HCT116 (cell line): ENCODE measurements at regions not wholly inside any gene's neighbourhood (a gene's known extent, or its start where the extent isn't known, plus 50 kb on each side); places are given as distances from the start of the nearest gene placed in this dataset.

ENCODE experiments used
- ATAC-seq: fragments of 200-7000 bp; cut with Tn5 transposase; 2 replicates; pipeline ENCODE4 v1.9.1; 2020; ENCODE audit warnings: mild to moderate bottlenecking, moderate library complexity
- BruUV-seq: library from RNA; stranded (reverse); fragments of 400-500 nt; replicated peaks from 2 replicates; lab custom pipeline; 2021; lab: Mats Ljungman, UMichigan
- CTCF ChIA-PET: fragments of 300-600 bp; sonication (Branson Sonifier 250); formaldehyde crosslinking; loops from one replicate; lab custom pipeline; 2021; ENCODE audit warnings: antibody characterized with exemption; lab: Charles Lee
- POLR2A ChIA-PET: fragments of 300-600, 350-600 bp; sonication (Branson Sonifier 250); formaldehyde crosslinking; loops from one replicate; lab custom pipeline; 2021; ENCODE audit warnings: antibody characterized with exemption; lab: Charles Lee
- RAD21 ChIA-PET, 2 experiments: fragments of 300-600 bp; sonication (Branson Sonifier 250); formaldehyde crosslinking; loops; one replicate each; lab custom pipeline; 2023; ENCODE audit warnings: low total read pairs in 2 of 2; ENCODE audit not compliant: uncharacterized antibody in 2 of 2, unreplicated experiment in 2 of 2, low non-redundant PET in 1 of 2; lab: Charles Lee
- DNase-seq: peaks from one replicate; pipeline ENCODE4 v3.0.0-alpha.2; 2010; ENCODE audit warnings: low read depth, low spot score
- H2AFZ ChIP-seq: fragments of 200-600 bp; shearing (Covaris generic), sonication (generic); 2 replicates; pipeline ENCODE4 v1.6.1; 2017; ENCODE audit warnings: low read depth, mixed run types, mixed read lengths, antibody characterized with exemption, low read length; ENCODE audit not compliant: poor library complexity, severe bottlenecking
- H3K27ac ChIP-seq: 2 replicates; pipeline ENCODE4 v1.5.1; 2012; ENCODE audit warnings: low read depth, low read length
- H3K27me3 ChIP-seq: fragments of 200-600 bp; sonication (generic); 2 replicates; pipeline ENCODE4 v1.6.1; 2016; ENCODE audit warnings: mixed run types, low read length, mixed read lengths; ENCODE audit not compliant: insufficient read depth
- H3K36me3 ChIP-seq, 2 experiments: fragments of 200-500 bp in 1 of 2; fragments of 200-600 bp in 1 of 2; sonication (Bioruptor generic) in 1 of 2; sonication (generic) in 1 of 2; 2 replicates each; pipeline versions ENCODE4 v1.5.1 to v1.6.1; 2014 to 2016; ENCODE audit warnings: low read length in 2 of 2, inconsistent platforms in 1 of 2, mixed read lengths in 1 of 2, mixed run types in 1 of 2; ENCODE audit not compliant: insufficient read depth in 2 of 2, control insufficient read depth in 1 of 2
- H3K4me1 ChIP-seq, 2 experiments: fragments of 200-600 bp in 1 of 2; sonication (generic) in 1 of 2; 2 replicates each; pipeline versions ENCODE4 v1.5.1 to v1.6.1; 2012 to 2017; ENCODE audit warnings: low read length in 2 of 2, inconsistent platforms in 1 of 2, mild to moderate bottlenecking in 1 of 2, mixed read lengths in 1 of 2, mixed run types in 1 of 2, moderate library complexity in 1 of 2; ENCODE audit not compliant: insufficient read depth in 2 of 2, control insufficient read depth in 1 of 2
- H3K4me2 ChIP-seq: fragments of 200-600 bp; sonication (generic); 2 replicates; pipeline ENCODE4 v1.6.1; 2017; ENCODE audit warnings: mixed run types, low read length, mixed read lengths
- H3K4me3 ChIP-seq, 2 experiments: fragments of 200-600 bp in 1 of 2; sonication (generic) in 1 of 2; replicated peaks in 1 of 2; 2 replicates each; pipeline ENCODE4 v1.5.1; 2011 to 2016; ENCODE audit warnings: low read length in 2 of 2, control low read depth in 1 of 2, low read depth in 1 of 2, mild to moderate bottlenecking in 1 of 2, mixed read lengths in 1 of 2, mixed run types in 1 of 2
- H3K79me2 ChIP-seq: fragments of 200-600 bp; sonication (generic); 2 replicates; pipeline ENCODE4 v1.6.1; 2017; ENCODE audit warnings: mild to moderate bottlenecking, mixed run types, low read length, moderate library complexity, mixed read lengths; ENCODE audit not compliant: insufficient read depth
- H3K9ac ChIP-seq: fragments of 200-600 bp; sonication (generic); 2 replicates; pipeline ENCODE4 v1.6.1; 2016; ENCODE audit warnings: low read length, mixed read lengths
- H3K9me2 ChIP-seq: fragments of 200-600 bp; sonication (generic), shearing (Covaris generic); 2 replicates; pipeline ENCODE4 v1.6.1; 2017; ENCODE audit warnings: mixed run types, mild to moderate bottlenecking, moderate library complexity; ENCODE audit not compliant: insufficient read depth
- H3K9me3 ChIP-seq, 2 experiments: fragments of 200-500 bp in 1 of 2; fragments of 200-600 bp in 1 of 2; sonication (Bioruptor generic) in 1 of 2; sonication (generic) in 1 of 2; 2 replicates each; pipeline ENCODE4 v1.6.1; 2014 to 2017; ENCODE audit warnings: low read length in 2 of 2, mixed read lengths in 2 of 2, inconsistent platforms in 1 of 2, low read depth in 1 of 2, mild to moderate bottlenecking in 1 of 2, mixed run types in 1 of 2, moderate library complexity in 1 of 2; ENCODE audit not compliant: control insufficient read depth in 1 of 2, insufficient read depth in 1 of 2
- H4K20me1 ChIP-seq: fragments of 200-600 bp; sonication (generic), shearing (Covaris generic); 2 replicates; pipeline ENCODE4 v1.6.1; 2017; ENCODE audit warnings: mixed run types, mild to moderate bottlenecking, moderate library complexity; ENCODE audit not compliant: insufficient read depth
- CBX3 ChIP-seq: IDR thresholded peaks from 2 replicates; pipeline ENCODE4 v1.6.1; 2012; ENCODE audit warnings: low read depth
- EGR1 ChIP-seq: IDR thresholded peaks from 2 replicates; pipeline ENCODE4 v1.6.1; 2012; ENCODE audit warnings: low read depth
- ELF1 ChIP-seq: IDR thresholded peaks from 2 replicates; pipeline ENCODE4 v1.6.1; 2012; ENCODE audit warnings: low read depth, borderline replicate concordance
- EZH2 ChIP-seq: fragments of 200-600 bp; sonication (generic); IDR thresholded peaks from 2 replicates; pipeline ENCODE4 v1.6.1; 2017; ENCODE audit warnings: antibody characterized with exemption, mixed run types
- MAX ChIP-seq: IDR thresholded peaks from 2 replicates; pipeline ENCODE4 v1.6.1; 2012
- POLR2A ChIP-seq: IDR thresholded peaks from 2 replicates; pipeline ENCODE4 v1.7.0; 2011; ENCODE audit warnings: borderline replicate concordance; ENCODE audit not compliant: insufficient read depth, insufficient read length; ENCODE audit errors: extremely low read depth
- POLR2AphosphoS5 ChIP-seq: IDR thresholded peaks from 2 replicates; pipeline ENCODE4 v1.6.1; 2011; ENCODE audit warnings: mild to moderate bottlenecking, low read depth, low read length, moderate library complexity
- RAD21 ChIP-seq: IDR thresholded peaks from 2 replicates; pipeline ENCODE4 v1.6.1; 2012; ENCODE audit warnings: low read depth, mild to moderate bottlenecking
- SIN3A ChIP-seq: IDR thresholded peaks from 2 replicates; pipeline ENCODE4 v1.6.1; 2012; ENCODE audit warnings: low read depth
- YY1 ChIP-seq: IDR thresholded peaks from 2 replicates; pipeline ENCODE4 v1.6.1; 2011; ENCODE audit warnings: low read length, low read depth, moderate library complexity, mild to moderate bottlenecking; ENCODE audit not compliant: insufficient replicate concordance; ENCODE audit errors: extremely low read depth
- ZBTB33 ChIP-seq: IDR thresholded peaks from 2 replicates; pipeline ENCODE4 v1.6.1; 2011; ENCODE audit warnings: mild to moderate bottlenecking, low read length, moderate library complexity; ENCODE audit not compliant: insufficient replicate concordance; ENCODE audit errors: extremely low read depth
- ZNF274 ChIP-seq: fragments of 200-500 bp; sonication (Bioruptor generic); IDR thresholded peaks from 2 replicates; pipeline ENCODE4 v1.6.1; 2014; ENCODE audit warnings: mild to moderate bottlenecking, low read depth, low read length, inconsistent platforms
- intact Hi-C: fragments of 100-400 bp; cut with micrococcal nuclease; formaldehyde crosslinking; loops from 2 replicates; pipeline ENCODE4 v1.10.0; 2022

GRCh38 chr17:34780438-34780837 is 180.8 kb downstream of the CCT6B start:
- Histone ChIP-seq H3K27me3 (peaks cover 45% of the 10 kb centered on the region), H3K36me3 (no peaks in the 10 kb centered on the region), H3K9me2 (no peaks in the 10 kb centered on the region), H3K79me2 (no peaks in the 10 kb centered on the region), H3K9me3 (no peaks in the 10 kb centered on the region), H2AFZ (no peak overlapping the region), H3K4me1 (no peaks in the 10 kb centered on the region), H3K27ac (no peak overlapping the region), H3K4me3 (no peak overlapping the region), H4K20me1 (no peaks in the 10 kb centered on the region), H3K4me2 (no peak overlapping the region), H3K9ac (no peak overlapping the region)
- TF ChIP-seq SIN3A = no peak
- TF ChIP-seq ZBTB33 = no peak
- TF ChIP-seq CBX3 = no peak
- no peak for TF ChIP-seq MAX
- no peak for TF ChIP-seq POLR2AphosphoS5
- TF ChIP-seq RAD21 = no peak
- no peak for TF ChIP-seq ELF1
- no peak for TF ChIP-seq POLR2A
- TF ChIP-seq EZH2 = no peak
- no peak for TF ChIP-seq ZNF274
- TF ChIP-seq YY1 = no peak
- no peak for TF ChIP-seq EGR1
- ChIA-PET CTCF (no interaction called here), POLR2A (no interaction called here), RAD21 (no interaction called here)
- BruUV-seq = no TSS peak
- no peak for ATAC-seq
- intact Hi-C loops = no loop called here
- no peak for DNase-seq
